ENCODE measurements at regions not wholly inside any gene's neighbourhood (a gene's known extent, or its start where the extent isn't known, plus 50 kb on each side); places are given as distances from the start of the nearest gene placed in this dataset.

DNA sequence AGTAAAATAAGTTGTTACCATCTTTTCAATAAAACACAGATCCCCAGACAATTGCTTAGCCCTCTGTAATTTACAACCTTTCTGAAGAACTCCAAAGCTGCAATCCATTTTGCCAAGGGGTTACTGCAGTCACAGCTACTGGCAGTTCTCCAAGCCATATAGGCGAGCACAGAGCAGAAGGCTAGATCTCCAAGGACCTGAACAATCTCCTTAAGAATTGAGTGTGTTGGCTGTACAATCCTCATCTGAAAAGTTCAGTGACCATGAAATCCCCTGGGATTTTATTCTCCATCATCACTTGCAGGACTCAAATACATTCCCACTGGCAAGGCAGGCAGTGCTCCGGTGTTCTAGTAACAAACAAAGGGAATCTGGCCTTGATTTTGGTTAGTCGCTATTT is 103.9 kb upstream of the LRP1B start:
- H2AFZ ChIP-seq (ENCODE audit: low read length), result no peak overlapping the region
- no peak overlapping the region for H3K4ac ChIP-seq (ENCODE audit: low read depth, low read length)

More for the DNA sequence above, 103.9 kb upstream of the LRP1B start:
- H2BK120ac ChIP-seq (ENCODE audit: low read depth, low read length, poor library complexity, severe bottlenecking), result no peak overlapping the region
- no peak overlapping the region for H2BK5ac ChIP-seq (ENCODE audit: insufficient read length, low read length)
- no peak overlapping the region; a peak in 1 of 7 replicates for H3K27ac Mint-ChIP-seq
- H3K14ac ChIP-seq (ENCODE audit: insufficient read depth, low read length), result no peak overlapping the region
- no peak overlapping the region for H4K91ac ChIP-seq (ENCODE audit: insufficient read length, low read depth, low read length)
- H2AK5ac ChIP-seq (ENCODE audit: insufficient read length, low read length), result no peak overlapping the region
- H3K27ac ChIP-seq (ENCODE audit: insufficient read length, low read depth, low read length), result no peak overlapping the region
- H2BK15ac ChIP-seq (ENCODE audit: low read depth, low read length), result no peak overlapping the region
- H4K5ac ChIP-seq (ENCODE audit: insufficient read length, low read depth, low read length), result no peak overlapping the region
- H3K79me2 ChIP-seq (ENCODE audit: insufficient read depth, low read length), result no peaks in the 10 kb centered on the region
- no CpG with 5 or more reads among the region's 3 CpGs for WGBS (ENCODE audit: extremely low coverage, insufficient read length, low lambda C conversion rate)
- H3K9me3 Mint-ChIP-seq, result no peaks in the 10 kb centered on the region; a peak in 1 of 5 replicates
- no peaks in the 10 kb centered on the region for H3K79me1 ChIP-seq (ENCODE audit: insufficient read depth, low read depth, low read length, poor library complexity, severe bottlenecking)
- H3K27me3 ChIP-seq (ENCODE audit: insufficient read depth, low read length), result no peaks in the 10 kb centered on the region
- H3K56ac ChIP-seq (ENCODE audit: insufficient read length, low read depth, low read length), result no peak overlapping the region
- no peak for TF ChIP-seq CTCF (conservative IDR thresholded peaks at IDR 0.05)
- H3K36me3 Mint-ChIP-seq (ENCODE audit: insufficient read depth in 1 of 3, low read depth in 3 of 3), result no peaks in the 10 kb centered on the region
- H3K23ac ChIP-seq (ENCODE audit: insufficient read length, low read depth, low read length), result no peak overlapping the region
- H3K18ac ChIP-seq (ENCODE audit: insufficient read length, low read depth, low read length), result no peak overlapping the region
- H4K8ac ChIP-seq (replicated peaks; ENCODE audit: insufficient read length, low read depth, low read length), result no peak overlapping the region
- no peak overlapping the region for H3K9ac ChIP-seq (ENCODE audit: extremely low read depth, insufficient read length, low read length)
- no peaks in the 10 kb centered on the region for H3K4me1 ChIP-seq (ENCODE audit: insufficient read depth, low read length)
- no peaks in the 10 kb centered on the region for H3K23me2 ChIP-seq (ENCODE audit: insufficient read length, low read depth, low read length, poor library complexity, severe bottlenecking)
- H2BK20ac ChIP-seq (ENCODE audit: low read depth, low read length, poor library complexity, severe bottlenecking), result no peak overlapping the region
- H3K4me2 ChIP-seq (ENCODE audit: insufficient read depth, insufficient read length, low read length), result no peak overlapping the region
- no peak for DNase-seq
- H2BK12ac ChIP-seq (ENCODE audit: insufficient read length, low read depth, low read length), result no peak overlapping the region
- no peaks in the 10 kb centered on the region for H3K27me3 Mint-ChIP-seq (ENCODE audit: low read depth)
- H3K4me3 Mint-ChIP-seq, result no peak overlapping the region
- no peaks in the 10 kb centered on the region for H4K20me1 ChIP-seq (ENCODE audit: control insufficient read depth, insufficient read depth, insufficient read length)
- H3K9me3 ChIP-seq (ENCODE audit: control insufficient read depth, low read depth, low read length), result no peaks in the 10 kb centered on the region
- H3K4me1 Mint-ChIP-seq, result peaks cover 12% of the 10 kb centered on the region in 2 experiments
- H3T11ph ChIP-seq (ENCODE audit: low read length), result no peak overlapping the region

Measured in H9 (cell line).